HEK293T (cell line): ENCODE measurements at regions not wholly inside any gene's neighbourhood (a gene's known extent, or its start where the extent isn't known, plus 50 kb on each side); places are given as distances from the start of the nearest gene placed in this dataset.

Source experiments
- ARNT ChIP-seq: fragments of 450-650 bp; IDR thresholded peaks from 2 replicates; pipeline ENCODE4 v1.6.1; 2017; ENCODE audit warnings: mild to moderate bottlenecking
- BHLHE40 ChIP-seq: fragments of 450-650 bp; IDR thresholded peaks from 2 replicates; pipeline ENCODE4 v1.6.1; 2016; ENCODE audit warnings: mild to moderate bottlenecking, moderate library complexity, borderline replicate concordance
- CTBP1 ChIP-seq: fragments of 450-650 bp; IDR thresholded peaks from 2 replicates; pipeline ENCODE4 v1.6.1; 2016; ENCODE audit warnings: borderline replicate concordance
- ELF4 ChIP-seq: fragments of 450-650 bp; IDR thresholded peaks from 2 replicates; pipeline ENCODE4 v1.6.1; 2017; ENCODE audit warnings: antibody characterized with exemption
- FOXA1 ChIP-seq: fragments of 450-650 bp; IDR thresholded peaks from 2 replicates; pipeline ENCODE4 v1.6.1; 2016; ENCODE audit warnings: mild to moderate bottlenecking
- FOXK2 ChIP-seq: fragments of 450-650 bp; IDR thresholded peaks from 2 replicates; pipeline ENCODE4 v1.6.1; 2016; ENCODE audit warnings: mild to moderate bottlenecking
- FOXM1 ChIP-seq: fragments of 450-650 bp; IDR thresholded peaks from 2 replicates; pipeline ENCODE4 v1.6.1; 2017; ENCODE audit warnings: mild to moderate bottlenecking, borderline replicate concordance
- HDGF ChIP-seq: fragments of 450-650 bp; IDR thresholded peaks from 2 replicates; pipeline ENCODE4 v1.6.1; 2017; ENCODE audit warnings: antibody characterized with exemption, borderline replicate concordance
- SP1 ChIP-seq: fragments of 450-650 bp; IDR thresholded peaks from 2 replicates; pipeline ENCODE4 v1.6.1; 2017
- SUZ12 ChIP-seq: fragments of 450-650 bp; IDR thresholded peaks from 2 replicates; pipeline ENCODE4 v1.6.1; 2016; ENCODE audit warnings: mild to moderate bottlenecking
- TF ChIP-seq, protein P1 (sequence below): fragments of 450-650 bp; IDR thresholded peaks from 2 replicates; pipeline ENCODE4 v1.6.1; 2016

DNA sequence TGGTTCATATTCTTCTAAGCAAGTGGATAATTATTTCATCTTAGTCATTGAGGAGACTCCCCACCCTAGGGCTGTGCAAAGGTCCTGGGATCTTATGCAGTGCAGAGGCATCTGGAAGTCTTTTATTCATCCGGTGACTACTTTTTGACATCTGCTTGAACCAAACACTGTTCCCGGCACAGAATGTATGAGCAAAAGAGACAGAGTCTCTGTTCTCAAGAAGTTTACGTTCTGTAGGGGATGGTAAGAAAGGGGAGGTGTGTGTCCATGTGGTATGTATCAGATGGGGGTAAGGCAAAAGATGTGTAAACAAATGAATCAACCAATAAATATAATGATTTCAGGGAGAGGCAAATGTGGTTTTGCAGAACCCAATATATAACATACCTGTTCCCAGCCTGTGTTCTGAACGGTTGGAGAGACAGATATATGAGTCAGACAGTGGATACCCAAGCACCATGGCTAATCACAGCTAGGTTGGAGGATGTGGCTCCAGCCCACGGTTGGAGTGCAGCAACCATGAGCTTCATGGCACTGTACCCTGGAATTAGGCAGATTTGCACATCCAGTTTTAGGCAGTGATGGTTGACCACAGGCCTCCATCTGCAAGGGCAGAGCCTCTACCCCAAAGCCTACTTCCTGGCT lies 75.1 kb upstream of the CADM1 start:
- TF ChIP-seq BHLHE40 (no peak), CTBP1 (no peak), SUZ12 (no peak), FOXA1 (no peak), FOXK2 (no peak), SP1 (no peak), ARNT (no peak), HDGF (no peak), FOXM1 (no peak), ELF4 (no peak)
- TF ChIP-seq, protein P1, sequence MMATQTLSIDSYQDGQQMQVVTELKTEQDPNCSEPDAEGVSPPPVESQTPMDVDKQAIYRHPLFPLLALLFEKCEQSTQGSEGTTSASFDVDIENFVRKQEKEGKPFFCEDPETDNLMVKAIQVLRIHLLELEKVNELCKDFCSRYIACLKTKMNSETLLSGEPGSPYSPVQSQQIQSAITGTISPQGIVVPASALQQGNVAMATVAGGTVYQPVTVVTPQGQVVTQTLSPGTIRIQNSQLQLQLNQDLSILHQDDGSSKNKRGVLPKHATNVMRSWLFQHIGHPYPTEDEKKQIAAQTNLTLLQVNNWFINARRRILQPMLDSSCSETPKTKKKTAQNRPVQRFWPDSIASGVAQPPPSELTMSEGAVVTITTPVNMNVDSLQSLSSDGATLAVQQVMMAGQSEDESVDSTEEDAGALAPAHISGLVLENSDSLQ: no peak
